Germinal center (tissue), 1 donor: ENCODE measurements at regions not wholly inside any gene's neighbourhood (a gene's known extent, or its start where the extent isn't known, plus 50 kb on each side); places are given as distances from the start of the nearest gene placed in this dataset.

Experiments used
- DNase-seq: peaks from one replicate; pipeline ENCODE4 v3.0.0; 2012; ENCODE audit warnings: mixed read lengths, low spot score

GRCh38 chr2:196535061-196535460, 104.5 kb upstream of the CCDC150 start:
- no peak for DNase-seq

- DNase-seq: no peak
Measured at GRCh38 chr2:196535742-196536141, 103.8 kb upstream of the CCDC150 start.

- no peak for DNase-seq
Measured at GRCh38 chr2:196537311-196537710, 102.2 kb upstream of the CCDC150 start.

GRCh38 chr2:196538189-196538588, 101.3 kb upstream of the CCDC150 start:
- no peak for DNase-seq

- no peak for DNase-seq
Measured at GRCh38 chr2:196538646-196539045, 100.9 kb upstream of the CCDC150 start.

GRCh38 chr2:196544906-196545433, 94.5 kb upstream of the CCDC150 start:
- no peak for DNase-seq

- no peak for DNase-seq
Measured at GRCh38 chr2:196546151-196546919, 93.2 kb upstream of the CCDC150 start.

GRCh38 chr2:196549052-196549451, 90.5 kb upstream of the CCDC150 start:
- DNase-seq: no peak

- no peak for DNase-seq
Measured at GRCh38 chr2:196551014-196551413, 88.5 kb upstream of the CCDC150 start.

- no peak for DNase-seq
Measured at GRCh38 chr2:196555161-196555560, 84.4 kb upstream of the CCDC150 start.

- DNase-seq: no peak
Measured at GRCh38 chr2:196555726-196556125, 83.8 kb upstream of the CCDC150 start.

- no peak for DNase-seq
Measured at GRCh38 chr2:196558497-196558896, 81.0 kb upstream of the CCDC150 start.

- DNase-seq: no peak
Measured at GRCh38 chr2:196563876-196564275, 75.6 kb upstream of the CCDC150 start.

GRCh38 chr2:196565106-196565765, 74.3 kb upstream of the CCDC150 start:
- no peak for DNase-seq

- no peak for DNase-seq
Measured at GRCh38 chr2:196565982-196566381, 73.5 kb upstream of the CCDC150 start.

- no peak for DNase-seq
Measured at GRCh38 chr2:196566961-196567666, 72.4 kb upstream of the CCDC150 start.

- no peak for DNase-seq
Measured at GRCh38 chr2:196568506-196568905, 71.0 kb upstream of the CCDC150 start.

- DNase-seq: no peak
Measured at GRCh38 chr2:196584903-196585302, 54.6 kb upstream of the CCDC150 start.

- no peak for DNase-seq
Measured at GRCh38 chr2:196586511-196586991, 53.0 kb upstream of the CCDC150 start.

GRCh38 chr2:196587056-196587455, 52.5 kb upstream of the CCDC150 start:
- no peak for DNase-seq

- DNase-seq: no peak
Measured at GRCh38 chr2:196587739-196588138, 51.8 kb upstream of the CCDC150 start.

- DNase-seq: no peak
Measured at GRCh38 chr2:196589419-196589818, 50.1 kb upstream of the CCDC150 start.
